LNCAP (cell line): ENCODE measurements at regions not wholly inside any gene's neighbourhood (a gene's known extent, or its start where the extent isn't known, plus 50 kb on each side); places are given as distances from the start of the nearest gene placed in this dataset.

ENCODE experiments used
- TF ChIP-seq, protein P1 (sequence below): fragments of 450-650 bp; IDR thresholded peaks from 2 replicates; pipeline ENCODE4 v1.5.1; 2017; ENCODE audit warnings: mild to moderate bottlenecking

DNA sequence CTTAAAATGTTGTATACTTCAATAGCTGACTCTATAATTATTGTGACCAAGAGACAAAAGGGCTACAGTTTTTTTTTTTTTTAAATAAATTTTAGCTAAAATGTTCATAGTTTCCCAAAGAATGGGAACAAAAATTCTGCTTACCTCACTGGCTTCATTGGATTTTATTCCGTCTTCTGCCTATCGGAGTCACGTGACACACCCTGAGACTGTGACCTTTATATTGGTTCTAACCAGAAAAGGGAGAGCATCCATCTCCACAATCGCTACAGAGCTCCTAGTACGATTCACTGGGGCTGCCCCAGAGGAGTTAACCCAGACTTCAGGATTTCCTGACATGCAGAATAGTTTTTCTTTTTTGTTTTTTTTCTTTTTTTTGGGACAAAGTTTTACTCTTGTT lies 203.6 kb upstream of the SLC35G4 start:
- TF ChIP-seq, protein P1, sequence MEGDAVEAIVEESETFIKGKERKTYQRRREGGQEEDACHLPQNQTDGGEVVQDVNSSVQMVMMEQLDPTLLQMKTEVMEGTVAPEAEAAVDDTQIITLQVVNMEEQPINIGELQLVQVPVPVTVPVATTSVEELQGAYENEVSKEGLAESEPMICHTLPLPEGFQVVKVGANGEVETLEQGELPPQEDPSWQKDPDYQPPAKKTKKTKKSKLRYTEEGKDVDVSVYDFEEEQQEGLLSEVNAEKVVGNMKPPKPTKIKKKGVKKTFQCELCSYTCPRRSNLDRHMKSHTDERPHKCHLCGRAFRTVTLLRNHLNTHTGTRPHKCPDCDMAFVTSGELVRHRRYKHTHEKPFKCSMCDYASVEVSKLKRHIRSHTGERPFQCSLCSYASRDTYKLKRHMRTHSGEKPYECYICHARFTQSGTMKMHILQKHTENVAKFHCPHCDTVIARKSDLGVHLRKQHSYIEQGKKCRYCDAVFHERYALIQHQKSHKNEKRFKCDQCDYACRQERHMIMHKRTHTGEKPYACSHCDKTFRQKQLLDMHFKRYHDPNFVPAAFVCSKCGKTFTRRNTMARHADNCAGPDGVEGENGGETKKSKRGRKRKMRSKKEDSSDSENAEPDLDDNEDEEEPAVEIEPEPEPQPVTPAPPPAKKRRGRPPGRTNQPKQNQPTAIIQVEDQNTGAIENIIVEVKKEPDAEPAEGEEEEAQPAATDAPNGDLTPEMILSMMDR, result no peak

DNA sequence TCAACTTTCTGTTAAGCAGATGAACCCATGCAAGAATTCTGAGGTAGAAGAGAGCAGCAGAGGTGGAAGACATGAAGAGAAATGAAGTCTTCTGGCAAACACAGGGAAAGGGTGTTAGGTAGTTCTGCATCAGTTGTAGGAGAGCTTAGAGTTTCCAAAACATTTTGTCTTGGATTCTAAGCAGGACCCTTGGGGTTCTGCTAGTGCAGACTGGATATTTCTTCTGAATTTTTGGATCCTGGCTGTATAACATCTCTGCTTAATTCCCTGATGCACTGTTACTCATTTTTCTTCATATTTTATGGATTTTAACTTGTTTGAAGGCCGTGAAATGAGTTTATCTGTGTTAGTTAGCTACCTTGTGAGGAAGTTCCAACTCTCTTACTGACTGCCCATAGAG lies 208.7 kb upstream of the SLC35G4 start:
- TF ChIP-seq, protein P1, result no peak

DNA sequence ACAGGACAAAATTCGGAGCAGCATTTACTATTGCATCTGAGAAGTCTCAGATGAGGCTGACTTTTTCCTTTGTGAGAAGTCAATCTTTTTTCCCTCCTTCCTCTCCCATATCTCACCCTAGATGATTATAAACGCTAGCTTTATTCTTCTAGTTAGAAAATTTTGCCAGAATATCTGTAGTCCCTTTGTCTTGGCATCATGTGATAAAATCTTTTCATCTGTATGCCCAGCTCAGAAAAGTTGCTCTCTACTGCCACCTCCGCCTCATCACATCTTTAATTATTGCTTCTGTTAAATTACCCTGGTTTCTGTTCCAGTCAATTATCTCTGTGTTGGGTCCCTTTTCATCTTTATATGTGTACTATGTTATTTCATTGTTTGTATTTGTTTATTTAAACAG lies 210.8 kb upstream of the SLC35G4 start:
- TF ChIP-seq, protein P1, result peak; percentile 44

DNA sequence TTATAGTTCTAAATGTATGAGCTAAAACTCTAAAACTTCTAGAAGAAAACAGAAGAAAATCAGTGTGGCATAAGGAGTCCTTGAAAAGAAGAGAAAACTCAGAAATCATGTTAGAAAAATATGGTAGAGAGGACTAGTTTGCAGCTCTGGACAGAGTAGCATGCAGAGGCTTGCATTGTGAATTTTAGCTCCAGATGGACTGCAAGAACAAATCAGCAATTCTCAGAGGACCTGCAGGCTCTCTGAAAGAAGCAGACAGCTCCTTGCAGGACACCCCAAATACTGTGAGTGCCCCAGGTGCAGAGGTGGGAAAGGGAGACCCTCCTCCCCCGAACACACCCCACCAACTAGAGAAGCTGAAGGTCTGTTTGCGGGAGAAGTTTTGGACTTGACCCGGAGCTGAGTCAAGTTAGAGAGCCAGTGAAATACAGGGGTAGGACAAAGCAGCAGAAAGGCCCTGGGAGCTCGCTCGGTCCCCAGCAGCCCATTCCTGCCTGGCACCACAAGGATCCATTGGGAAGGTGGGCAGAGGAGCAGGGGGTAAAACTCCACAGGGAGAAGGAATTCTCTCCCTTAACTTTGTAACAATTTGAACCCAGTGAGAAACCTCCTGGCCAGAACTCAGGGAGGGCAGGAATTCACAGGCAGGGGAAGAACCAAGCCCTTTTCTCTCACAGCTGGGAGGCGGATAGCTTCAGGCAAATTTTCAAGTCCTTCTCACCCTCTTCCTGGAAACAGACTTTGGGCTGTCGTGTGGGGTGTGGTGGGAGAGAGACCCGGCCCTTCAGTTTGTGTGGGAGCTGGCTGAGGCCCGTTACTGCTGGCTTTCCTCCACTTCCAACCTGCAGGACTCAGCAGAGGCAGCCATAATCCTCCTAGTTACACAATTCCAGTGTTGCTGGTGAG lies 216.2 kb upstream of the SLC35G4 start:
- TF ChIP-seq, protein P1, result no peak

DNA sequence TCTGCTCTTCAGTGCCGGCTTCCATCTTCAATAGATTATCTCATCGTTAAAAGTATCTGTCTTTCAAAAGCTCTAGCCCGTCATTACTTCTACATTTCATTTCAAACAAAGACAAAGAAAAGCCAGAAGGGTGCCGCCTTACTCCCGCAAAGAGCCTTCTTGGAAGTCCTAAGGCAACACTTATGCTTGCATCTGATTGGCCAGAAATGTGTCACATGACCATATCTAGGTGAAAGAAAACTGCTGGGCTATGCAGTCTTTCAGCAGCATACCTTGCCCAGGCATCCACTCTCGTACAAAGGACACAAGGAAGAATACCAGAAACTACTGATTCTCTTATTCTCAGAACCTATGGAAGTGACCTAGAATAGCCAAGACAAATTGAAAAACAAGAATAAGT lies 217.1 kb upstream of the SLC35G4 start:
- TF ChIP-seq, protein P1, result no peak

DNA sequence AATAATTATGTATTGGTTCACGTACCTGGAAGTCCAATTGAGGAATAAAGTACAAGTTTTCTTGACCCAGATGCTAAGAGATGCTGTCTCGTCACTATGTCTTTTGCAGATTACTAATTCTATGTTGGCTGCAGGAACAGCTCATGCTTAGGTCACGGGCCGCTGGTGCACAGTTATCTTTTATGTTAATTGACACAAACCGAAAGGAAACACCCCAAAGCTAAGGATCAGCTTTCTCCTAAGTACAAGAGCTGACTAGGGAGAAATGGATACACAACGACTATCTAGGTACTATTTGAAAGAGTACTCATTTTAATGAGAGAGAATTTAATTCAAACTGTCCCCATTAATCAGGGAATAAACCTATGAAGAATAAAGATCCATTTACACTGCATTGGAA lies 217.7 kb upstream of the SLC35G4 start:
- TF ChIP-seq, protein P1, result no peak

DNA sequence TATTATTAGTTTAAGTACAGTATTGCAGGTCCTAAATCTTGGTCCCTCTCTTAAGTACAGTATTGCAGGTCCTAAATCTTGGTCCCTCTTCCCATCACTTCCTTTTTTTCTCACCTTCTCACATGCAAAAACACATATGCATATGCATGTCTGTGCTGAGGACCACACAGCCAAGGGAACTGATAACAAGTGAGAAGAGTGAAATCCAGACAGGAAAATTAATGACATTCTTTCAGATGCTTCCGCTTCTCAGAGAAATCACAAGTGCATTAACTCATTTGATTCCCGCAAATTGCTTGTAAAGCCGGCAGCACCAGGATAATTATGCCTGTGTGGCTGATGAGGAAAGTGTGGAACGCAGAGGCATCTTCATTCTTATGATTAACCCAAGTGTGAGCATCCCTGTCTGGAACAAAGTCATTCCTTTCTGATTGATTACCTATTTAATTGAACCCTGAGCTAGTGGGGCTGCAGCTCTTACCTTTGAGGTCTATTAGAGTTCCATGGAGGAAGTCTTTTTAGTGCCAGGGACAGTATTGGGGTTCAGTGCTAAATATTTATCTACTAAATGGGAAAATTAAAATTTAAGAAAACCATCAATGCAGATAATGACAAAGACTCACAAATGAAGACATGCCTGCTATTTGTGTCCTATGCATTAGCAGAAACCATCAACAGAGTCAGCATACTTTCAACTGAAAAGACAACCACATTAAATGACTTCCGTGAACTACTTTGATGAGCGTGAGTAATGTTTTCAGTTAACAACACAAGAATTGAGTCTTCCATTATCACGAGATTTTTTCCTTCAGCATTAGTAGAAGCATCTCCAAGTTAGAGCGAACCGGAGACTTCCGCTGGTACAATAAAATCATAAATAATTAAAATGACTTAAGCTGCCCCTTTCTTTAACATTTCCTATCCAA lies 220.4 kb upstream of the SLC35G4 start:
- TF ChIP-seq, protein P1, result no peak
